ENCODE measurements at regions not wholly inside any gene's neighbourhood (a gene's known extent, or its start where the extent isn't known, plus 50 kb on each side); places are given as distances from the start of the nearest gene placed in this dataset.
A peak's percentile ranks its signal among the peaks of the same experiment; 100 is the strongest.

DNA sequence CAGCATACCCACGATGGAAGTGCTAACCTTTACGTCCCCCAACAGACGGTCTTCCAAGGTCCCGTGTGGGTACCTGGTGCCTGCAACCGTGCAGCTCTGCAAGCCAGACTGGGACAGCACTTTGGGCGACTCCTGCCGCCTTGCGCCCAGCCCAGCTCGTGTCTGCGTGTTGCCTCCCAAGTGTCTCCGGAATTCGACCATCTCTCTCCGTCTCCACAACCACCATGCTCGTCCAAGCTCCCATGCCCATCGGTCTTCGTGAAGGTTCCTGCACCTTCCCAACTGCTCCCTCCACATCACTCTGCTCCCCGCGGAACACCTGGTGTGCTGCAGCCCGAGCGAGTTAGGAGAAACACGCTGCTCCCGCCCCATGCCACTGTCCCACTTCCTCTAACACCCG is 173.2 kb upstream of the AFDN start:
- no peak for DNase-seq (ENCODE audit: low spot score)
- TF ChIP-seq, protein P1, sequence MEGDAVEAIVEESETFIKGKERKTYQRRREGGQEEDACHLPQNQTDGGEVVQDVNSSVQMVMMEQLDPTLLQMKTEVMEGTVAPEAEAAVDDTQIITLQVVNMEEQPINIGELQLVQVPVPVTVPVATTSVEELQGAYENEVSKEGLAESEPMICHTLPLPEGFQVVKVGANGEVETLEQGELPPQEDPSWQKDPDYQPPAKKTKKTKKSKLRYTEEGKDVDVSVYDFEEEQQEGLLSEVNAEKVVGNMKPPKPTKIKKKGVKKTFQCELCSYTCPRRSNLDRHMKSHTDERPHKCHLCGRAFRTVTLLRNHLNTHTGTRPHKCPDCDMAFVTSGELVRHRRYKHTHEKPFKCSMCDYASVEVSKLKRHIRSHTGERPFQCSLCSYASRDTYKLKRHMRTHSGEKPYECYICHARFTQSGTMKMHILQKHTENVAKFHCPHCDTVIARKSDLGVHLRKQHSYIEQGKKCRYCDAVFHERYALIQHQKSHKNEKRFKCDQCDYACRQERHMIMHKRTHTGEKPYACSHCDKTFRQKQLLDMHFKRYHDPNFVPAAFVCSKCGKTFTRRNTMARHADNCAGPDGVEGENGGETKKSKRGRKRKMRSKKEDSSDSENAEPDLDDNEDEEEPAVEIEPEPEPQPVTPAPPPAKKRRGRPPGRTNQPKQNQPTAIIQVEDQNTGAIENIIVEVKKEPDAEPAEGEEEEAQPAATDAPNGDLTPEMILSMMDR (IDR thresholded peaks at IDR 0.05): no peak

DNA sequence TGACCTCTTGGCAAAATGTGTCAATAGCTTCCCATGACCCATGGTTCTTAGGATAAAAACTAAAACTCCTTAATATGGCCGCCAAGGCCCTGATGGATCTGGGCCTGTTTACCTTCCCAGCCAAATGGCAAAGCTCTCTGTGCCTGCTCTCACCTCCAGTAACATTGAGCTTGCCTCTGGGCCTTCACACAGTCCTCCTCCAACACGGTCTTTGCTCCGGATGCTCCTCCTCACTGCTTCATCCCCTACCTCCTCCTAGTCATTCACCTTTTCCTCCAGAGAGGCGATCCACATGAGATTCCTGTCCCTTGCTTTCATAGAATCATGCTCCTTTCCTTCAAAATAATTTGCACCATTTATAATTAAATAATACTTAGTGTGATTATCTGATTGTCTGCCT is 172.3 kb upstream of the AFDN start:
- TF ChIP-seq, protein P1 (IDR thresholded peaks at IDR 0.05): no peak
- ATAC-seq (ENCODE audit: low FRiP score): no peak
- no peak for DNase-seq (ENCODE audit: low spot score)

More for the DNA sequence above, 173.2 kb upstream of the AFDN start:
- ATAC-seq (ENCODE audit: low FRiP score): no peak

DNA sequence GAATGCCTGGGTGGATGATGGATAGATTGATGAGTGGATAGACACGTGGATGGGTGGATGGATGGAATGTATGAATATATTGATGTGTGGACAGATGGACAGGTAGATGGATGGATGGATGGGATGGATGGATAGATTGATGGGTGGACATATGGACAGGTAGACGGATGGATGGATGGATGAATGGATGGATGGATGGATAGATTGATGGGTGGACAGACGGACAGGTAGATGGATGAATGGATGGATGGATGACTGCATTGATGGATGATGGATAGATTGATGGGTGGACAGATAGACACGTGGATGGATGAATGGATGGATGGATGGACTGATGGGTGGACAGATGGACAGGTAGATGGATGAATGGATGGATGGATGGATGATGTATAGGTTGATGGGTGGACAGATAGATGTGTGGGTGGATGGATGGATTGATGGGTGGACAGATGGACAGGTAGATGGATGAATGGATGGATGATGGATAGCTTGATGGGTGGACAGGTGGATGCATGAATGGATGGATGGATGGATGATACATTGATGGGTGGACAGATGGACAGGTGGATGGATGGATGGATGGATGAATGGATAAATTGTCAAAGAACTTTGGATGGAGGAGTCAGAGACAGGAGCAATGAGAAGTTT is 171.4 kb upstream of the AFDN start:
- TF ChIP-seq, protein P1 (IDR thresholded peaks at IDR 0.05): no peak
- no peak for ATAC-seq (ENCODE audit: low FRiP score)

DNA sequence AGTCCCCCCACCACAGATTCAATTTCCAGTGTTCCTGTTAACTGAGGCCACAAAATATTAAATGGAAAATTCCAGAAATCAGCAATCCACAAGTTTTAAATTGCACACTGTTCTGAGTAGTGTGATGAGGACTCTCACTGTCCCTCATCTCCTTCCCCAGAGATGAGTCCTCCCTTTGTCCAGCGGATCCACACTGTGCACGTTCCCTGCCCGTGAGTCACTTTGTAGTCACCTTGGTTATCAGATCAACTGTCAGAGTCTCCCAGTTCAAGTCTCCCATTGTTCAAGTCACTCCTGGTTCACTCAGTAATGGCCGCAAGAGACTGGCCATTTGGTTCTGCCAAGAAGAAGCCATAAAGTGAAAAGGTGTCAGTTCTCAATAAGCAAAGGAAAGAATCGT is 168.6 kb upstream of the AFDN start:
- DNase-seq (ENCODE audit: low spot score) (no peak), ATAC-seq (ENCODE audit: low FRiP score) (no peak)
- TF ChIP-seq, protein P1 (IDR thresholded peaks at IDR 0.05): no peak

More for the DNA sequence above, 171.4 kb upstream of the AFDN start:
- DNase-seq (ENCODE audit: low spot score): no peak

DNA sequence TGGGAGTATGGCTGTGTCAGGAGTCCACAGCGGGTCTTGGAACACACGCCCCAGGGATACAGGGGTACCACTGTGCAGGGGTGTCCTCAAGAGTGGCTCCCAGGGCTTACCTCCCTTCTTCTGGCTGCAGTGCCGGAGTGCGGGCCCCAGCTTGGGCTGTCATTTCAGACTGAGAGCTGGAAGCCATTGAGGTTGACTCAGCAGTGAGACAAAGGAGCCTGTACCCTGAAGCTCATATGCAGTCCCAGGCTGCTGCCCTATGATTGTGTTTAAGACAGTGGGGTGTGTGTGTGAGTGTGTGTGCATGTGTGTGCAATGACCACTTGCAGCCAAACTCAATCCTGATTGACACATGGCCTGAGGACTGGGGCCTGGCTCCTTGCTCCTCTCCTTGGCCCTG is 167.7 kb upstream of the AFDN start:
- TF ChIP-seq, protein P1 (IDR thresholded peaks at IDR 0.05): no peak
- no peak for ATAC-seq (ENCODE audit: low FRiP score)
- DNase-seq (ENCODE audit: low spot score): no peak

DNA sequence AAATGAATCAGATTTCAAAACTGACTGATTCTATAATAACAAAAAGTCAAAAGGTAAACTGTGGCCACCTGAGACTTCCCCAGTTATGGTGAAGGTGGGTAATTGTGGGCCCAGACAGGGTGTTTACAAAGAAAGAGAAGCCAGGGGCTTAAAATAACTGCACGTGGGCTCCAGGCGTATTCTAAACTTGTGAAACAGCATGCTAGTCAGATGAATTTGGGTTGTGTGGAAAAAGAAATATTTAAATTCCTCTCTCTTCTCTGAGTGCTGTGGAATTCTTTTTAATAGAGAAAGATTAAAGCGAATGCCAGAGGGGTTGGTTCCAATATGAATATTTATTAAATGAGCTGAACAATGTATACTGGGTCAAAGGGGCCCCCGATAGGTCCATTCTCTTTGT is 166.3 kb upstream of the AFDN start:
- TF ChIP-seq, protein P1 (IDR thresholded peaks at IDR 0.05): no peak
- DNase-seq (ENCODE audit: low spot score) (no peak), ATAC-seq (ENCODE audit: low FRiP score) (no peak)

DNA sequence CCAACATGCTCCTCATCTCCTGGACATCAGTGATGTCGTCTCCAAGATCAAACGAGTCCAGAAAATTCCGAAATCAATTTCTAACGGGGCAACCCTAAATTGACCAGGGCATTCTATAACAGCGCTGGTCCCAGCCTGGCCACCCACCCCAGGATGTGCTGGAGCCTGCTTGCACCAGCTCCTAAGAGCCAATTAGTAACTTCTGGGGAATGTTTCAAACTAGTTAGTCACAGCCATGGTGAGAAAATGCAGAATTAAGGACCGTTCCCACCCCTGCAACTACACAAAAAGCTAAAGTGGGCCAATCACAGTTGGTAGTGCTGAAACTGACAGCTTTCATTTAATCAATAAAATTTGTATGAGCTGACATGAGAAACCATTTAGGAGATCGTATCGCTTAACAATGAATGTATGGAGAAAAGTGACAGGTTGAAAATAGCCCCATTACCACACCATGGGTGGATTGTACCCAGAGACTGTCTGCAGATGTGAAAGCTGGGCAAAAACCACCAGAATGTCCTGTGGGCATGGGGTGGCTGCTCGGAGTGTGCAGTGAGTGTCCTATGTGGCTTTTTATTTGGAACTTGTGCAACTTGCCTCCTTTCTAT is 165.7 kb upstream of the AFDN start:
- TF ChIP-seq, protein P1 (IDR thresholded peaks at IDR 0.05): no peak
- ATAC-seq (ENCODE audit: low FRiP score) (peak; percentile 51), DNase-seq (ENCODE audit: low spot score) (no peak)
